Erythroblast (primary cell): ENCODE measurements at regions not wholly inside any gene's neighbourhood (a gene's known extent, or its start where the extent isn't known, plus 50 kb on each side); places are given as distances from the start of the nearest gene placed in this dataset.

Experiments used
- GATA1 ChIP-seq: IDR thresholded peaks from 2 replicates; pipeline ENCODE4 v1.6.1; 2011; ENCODE audit warnings: low read depth, mild to moderate bottlenecking, control low read depth, low read length, moderate library complexity
- POLR2A ChIP-seq: IDR thresholded peaks from 2 replicates; pipeline ENCODE4 v1.6.1; 2011; ENCODE audit warnings: mild to moderate bottlenecking, low read length

DNA sequence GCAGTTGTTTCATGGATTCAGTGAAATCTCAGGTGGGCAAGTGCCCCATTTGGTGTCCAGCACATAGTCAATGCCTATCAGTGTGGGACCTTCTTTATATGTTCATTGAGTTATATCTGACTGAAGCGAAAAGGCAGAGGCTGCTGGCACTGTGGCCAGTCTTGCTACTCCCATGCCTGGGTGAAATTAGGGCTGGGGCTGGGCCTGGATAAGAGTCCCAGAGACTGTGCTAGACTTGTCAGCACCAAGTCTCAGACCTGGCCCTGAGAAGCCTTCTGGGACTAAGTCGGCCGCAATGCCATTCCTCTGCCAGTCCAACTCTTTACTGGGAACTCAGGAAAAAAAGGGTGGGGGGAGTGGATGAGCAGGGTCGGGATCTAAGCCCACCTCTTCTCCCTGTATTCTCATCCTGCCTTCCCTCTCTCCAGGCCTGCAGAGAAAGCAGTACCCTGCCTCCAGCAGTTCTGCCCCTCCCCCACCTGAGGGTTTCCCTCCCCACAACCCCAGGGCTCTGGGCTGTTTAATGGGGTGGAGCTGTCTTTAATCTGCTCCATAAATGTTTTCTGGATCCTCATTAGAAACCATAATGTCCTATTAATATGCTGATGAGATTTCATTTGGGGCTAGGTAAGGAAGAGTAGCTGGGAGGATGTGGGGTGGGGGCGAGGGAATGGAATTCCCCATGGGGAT is 153.5 kb upstream of the PJA1 start:
- TF ChIP-seq POLR2A (no peak), GATA1 (no peak)
